Thymus (tissue), 11 donors: ENCODE measurements at regions not wholly inside any gene's neighbourhood (a gene's known extent, or its start where the extent isn't known, plus 50 kb on each side); places are given as distances from the start of the nearest gene placed in this dataset.
"Not testable (repeated sequence)": the region's sequence is repeated elsewhere in the genome, so short reads cannot be mapped to it uniquely, and the experiment has no call there.

Experiments
- DNase-seq, 9 donors: peaks; one replicate each; pipeline ENCODE4 v3.0.0-alpha.2; 2013; ENCODE audit warnings: low spot score in 9 of 9, low read depth in 6 of 9, missing footprints in 1 of 9
- H3K27ac ChIP-seq, 2 donors: one replicate each; pipeline ENCODE4 v1.5.1; 2013; ENCODE audit warnings: control low read depth in 1 of 2, low read depth in 1 of 2, low read length in 1 of 2, mild to moderate bottlenecking in 1 of 2, moderate library complexity in 1 of 2
- H3K27me3 ChIP-seq, 2 donors: one replicate each; pipeline ENCODE4 v1.5.1; 2013; ENCODE audit warnings: low read length in 1 of 2; ENCODE audit not compliant: control insufficient read depth in 2 of 2, insufficient read depth in 1 of 2
- H3K36me3 ChIP-seq, 2 donors: one replicate each; pipeline ENCODE4 v1.5.1; 2013; ENCODE audit warnings: low read length in 1 of 2, mild to moderate bottlenecking in 1 of 2, moderate library complexity in 1 of 2; ENCODE audit not compliant: control insufficient read depth in 2 of 2, insufficient read depth in 2 of 2
- H3K4me1 ChIP-seq, 2 donors: one replicate each; pipeline ENCODE4 v1.5.1; 2013; ENCODE audit warnings: low read length in 2 of 2; ENCODE audit not compliant: control insufficient read depth in 2 of 2, insufficient read depth in 2 of 2
- H3K4me3 ChIP-seq, 2 donors: one replicate each; pipeline ENCODE4 v1.5.1; 2013; ENCODE audit warnings: low read length in 2 of 2, control low read depth in 1 of 2, mild to moderate bottlenecking in 1 of 2
- H3K9me3 ChIP-seq, 2 donors: one replicate each; pipeline ENCODE4 v1.5.1; 2013; ENCODE audit warnings: low read length in 1 of 2, mild to moderate bottlenecking in 1 of 2; ENCODE audit not compliant: control insufficient read depth in 2 of 2, insufficient read depth in 1 of 2
- WGBS: extraction: QIAGEN DNeasy Blood & Tissue Kit; methylation state at CpG from one replicate; pipeline ENCODE4 v1.1.7; 2013; 5-methylcytosine and 5-hydroxymethylcytosine counted together
- donor health status: healthy.

GRCh38 chr20:30916404-30916803 is 341.1 kb upstream of the DEFB115 start:
- H3K9me3 ChIP-seq: peaks cover 4 to 23% of the 10 kb centered on the region in 2 donors
- not testable (repeated sequence) for H3K4me3 ChIP-seq, DNase-seq, H3K27ac ChIP-seq, H3K27me3 ChIP-seq, H3K4me1 ChIP-seq, H3K36me3 ChIP-seq
- WGBS: 96% methylated on average over 5 of the region's 5 CpGs

- no peak overlapping the region for H3K4me3 ChIP-seq
- peaks cover 7 to 21% of the 10 kb centered on the region in 2 donors for H3K9me3 ChIP-seq
- WGBS: 87% methylated on average over 31 of the region's 31 CpGs
- H3K27me3 ChIP-seq: no peaks in the 10 kb centered on the region
- no peak overlapping the region for H3K27ac ChIP-seq
- no peaks in the 10 kb centered on the region for H3K4me1 ChIP-seq
- H3K36me3 ChIP-seq: no peaks in the 10 kb centered on the region
- DNase-seq: no peak
Observed at GRCh38 chr20:30919514-30920188, 337.8 kb upstream of the DEFB115 start.

- WGBS: 82% methylated on average over 57 of the region's 57 CpGs
Observed at GRCh38 chr20:30921286-30922071, 336.0 kb upstream of the DEFB115 start.

GRCh38 chr20:30922129-30922528 is 335.3 kb upstream of the DEFB115 start:
- 42% methylated on average over 55 of the region's 55 CpGs for WGBS
- Histone ChIP-seq H3K36me3 (no peaks in the 10 kb centered on the region), H3K9me3 (peaks cover 7 to 17% of the 10 kb centered on the region in 2 donors), H3K4me1 (no peaks in the 10 kb centered on the region), H3K4me3 (no peak overlapping the region), H3K27ac (no peak overlapping the region), H3K27me3 (no peaks in the 10 kb centered on the region)
- no peak for DNase-seq

More at GRCh38 chr20:30921286-30922071, 336.0 kb upstream of the DEFB115 start:
- Histone ChIP-seq H3K4me1 (no peaks in the 10 kb centered on the region), H3K27ac (no peak overlapping the region), H3K9me3 (peaks cover 7 to 17% of the 10 kb centered on the region in 2 donors), H3K4me3 (no peak overlapping the region), H3K27me3 (no peaks in the 10 kb centered on the region), H3K36me3 (no peaks in the 10 kb centered on the region)
- no peak for DNase-seq

- no peaks in the 10 kb centered on the region for H3K27me3 ChIP-seq
- H3K4me1 ChIP-seq: no peaks in the 10 kb centered on the region
- WGBS: 79% methylated on average over 5 of the region's 5 CpGs
- H3K27ac ChIP-seq: no peak overlapping the region
- no peak for DNase-seq
- H3K36me3 ChIP-seq: no peaks in the 10 kb centered on the region
- no peaks in the 10 kb centered on the region for H3K9me3 ChIP-seq
- no peak overlapping the region for H3K4me3 ChIP-seq
Observed at GRCh38 chr20:30937790-30938189, 319.7 kb upstream of the DEFB115 start.

- H3K4me3 ChIP-seq: no peak overlapping the region
- H3K36me3 ChIP-seq: no peaks in the 10 kb centered on the region
- no peaks in the 10 kb centered on the region for H3K27me3 ChIP-seq
- no peaks in the 10 kb centered on the region for H3K4me1 ChIP-seq
- 93% methylated on average over 13 of the region's 13 CpGs for WGBS
- H3K27ac ChIP-seq: no peak overlapping the region
- no peak for DNase-seq
- H3K9me3 ChIP-seq: peaks cover 0 to 1% of the 10 kb centered on the region in 2 donors
Observed at GRCh38 chr20:30949761-30950160, 307.7 kb upstream of the DEFB115 start.

GRCh38 chr20:30951088-30951487 is 306.4 kb upstream of the DEFB115 start:
- WGBS: 91% methylated on average over 3 of the region's 3 CpGs
- not testable (repeated sequence) for H3K9me3 ChIP-seq, H3K27me3 ChIP-seq, H3K4me1 ChIP-seq, DNase-seq, H3K36me3 ChIP-seq, H3K27ac ChIP-seq, H3K4me3 ChIP-seq

GRCh38 chr20:30956649-30957048 is 300.8 kb upstream of the DEFB115 start:
- not testable (repeated sequence) for H3K9me3 ChIP-seq, H3K27ac ChIP-seq, H3K27me3 ChIP-seq, H3K4me1 ChIP-seq, H3K36me3 ChIP-seq, DNase-seq, H3K4me3 ChIP-seq
- WGBS: 88% methylated on average over 3 of the region's 3 CpGs

GRCh38 chr20:30959208-30959607 is 298.3 kb upstream of the DEFB115 start:
- not testable (repeated sequence) for H3K27me3 ChIP-seq, DNase-seq, H3K36me3 ChIP-seq, H3K4me1 ChIP-seq, H3K27ac ChIP-seq, H3K4me3 ChIP-seq, H3K9me3 ChIP-seq
